ENCODE measurements at regions not wholly inside any gene's neighbourhood (a gene's known extent, or its start where the extent isn't known, plus 50 kb on each side); places are given as distances from the start of the nearest gene placed in this dataset.

- H3K27me3 ChIP-seq (ENCODE audit: control insufficient read depth in 3 of 3, insufficient read depth in 3 of 3, low read depth in 1 of 3, low read length in 3 of 3) = peaks cover 0 to 1% (median 0%) of the 10 kb centered on the region in 3 experiments
- peaks cover 0 to 4% of the 10 kb centered on the region in 2 donors for H3K4me1 ChIP-seq (ENCODE audit: control insufficient read depth in 2 of 2, insufficient read depth in 1 of 2, low read depth in 1 of 2, low read length in 2 of 2)
- H3K79me1 ChIP-seq (ENCODE audit: low read depth, low read length) = no peaks in the 10 kb centered on the region
- no peak overlapping the region for H3K4ac ChIP-seq (ENCODE audit: low read length)
- no peak overlapping the region for H2BK120ac ChIP-seq (ENCODE audit: low read depth, low read length)
- no peak overlapping the region for H2BK5ac ChIP-seq (ENCODE audit: low read length)
- peak overlapping the region; percentile 35 for H3K9ac ChIP-seq (ENCODE audit: low read depth, low read length, poor library complexity)
- H3K4me2 ChIP-seq (ENCODE audit: insufficient read depth, low read length, poor library complexity, severe bottlenecking) = no peak overlapping the region
- H2AK5ac ChIP-seq (ENCODE audit: low read depth, low read length) = no peak overlapping the region
- H4K91ac ChIP-seq (ENCODE audit: low read depth, low read length, poor library complexity) = peak overlapping the region; percentile 76
- no peaks in the 10 kb centered on the region for H3K36me3 ChIP-seq (replicated peaks in 1 of 2; ENCODE audit: control insufficient read depth in 2 of 2, insufficient read depth in 2 of 2, low read length in 2 of 2)
- WGBS, 2 donors (ENCODE audit: extremely low coverage in 2 of 2, insufficient read length in 2 of 2, insufficient replicate concordance in 1 of 2) = no CpG with 5 or more reads among the region's 2 CpGs
- peak overlapping the region; percentile 89 for H2BK12ac ChIP-seq (ENCODE audit: low read length)
- H4K8ac ChIP-seq (ENCODE audit: low read depth, low read length) = no peak overlapping the region
- H3K27ac ChIP-seq (replicated peaks; ENCODE audit: low read length) = no peak overlapping the region
- H2AFZ ChIP-seq (ENCODE audit: low read length) = no peak overlapping the region
- H3K23ac ChIP-seq (ENCODE audit: low read depth, low read length, poor library complexity) = no peak overlapping the region
- peaks cover 0 to 2% of the 10 kb centered on the region in 2 donors for H3K9me3 ChIP-seq (replicated peaks in 1 of 2; ENCODE audit: control insufficient read depth in 2 of 2, insufficient read depth in 1 of 2, low read depth in 1 of 2, low read length in 2 of 2)
- peak overlapping the region in 1 of 2 donors; percentile 42 for H3K4me3 ChIP-seq (ENCODE audit: low read length in 2 of 2)
- no peak for DNase-seq (ENCODE audit: low spot score)
- no peak overlapping the region for H2BK15ac ChIP-seq (ENCODE audit: low read length)
- H3K14ac ChIP-seq (ENCODE audit: low read length) = peak overlapping the region; percentile 67
- H3K18ac ChIP-seq (ENCODE audit: low read length) = peak overlapping the region; percentile 32
These were observed 506.8 kb downstream of the NPHP4 start for GRCh38 chr1:5485436-5485835.

- H3K14ac ChIP-seq (ENCODE audit: low read length) = peak overlapping the region; percentile 3
- H3K4me1 ChIP-seq (ENCODE audit: control insufficient read depth in 2 of 2, insufficient read depth in 1 of 2, low read depth in 1 of 2, low read length in 2 of 2) = peaks cover 0 to 4% of the 10 kb centered on the region in 2 donors
- H3K27me3 ChIP-seq (ENCODE audit: control insufficient read depth in 3 of 3, insufficient read depth in 3 of 3, low read depth in 1 of 3, low read length in 3 of 3) = peaks cover 0 to 4% (median 0%) of the 10 kb centered on the region in 3 experiments
- no peak overlapping the region for H3K27ac ChIP-seq (replicated peaks; ENCODE audit: low read length)
- H4K8ac ChIP-seq (ENCODE audit: low read depth, low read length) = no peak overlapping the region
- no peak overlapping the region for H2BK5ac ChIP-seq (ENCODE audit: low read length)
- no peak for DNase-seq (ENCODE audit: low spot score)
- no peak overlapping the region for H3K4ac ChIP-seq (ENCODE audit: low read length)
- no peak overlapping the region for H2BK15ac ChIP-seq (ENCODE audit: low read length)
- H2AFZ ChIP-seq (ENCODE audit: low read length) = no peak overlapping the region
- H3K9me3 ChIP-seq (replicated peaks in 1 of 2; ENCODE audit: control insufficient read depth in 2 of 2, insufficient read depth in 1 of 2, low read depth in 1 of 2, low read length in 2 of 2) = peaks cover 0 to 2% of the 10 kb centered on the region in 2 donors
- no peak overlapping the region for H2AK5ac ChIP-seq (ENCODE audit: low read depth, low read length)
- H4K91ac ChIP-seq (ENCODE audit: low read depth, low read length, poor library complexity) = no peak overlapping the region
- H3K4me2 ChIP-seq (ENCODE audit: insufficient read depth, low read length, poor library complexity, severe bottlenecking) = no peak overlapping the region
- H3K23ac ChIP-seq (ENCODE audit: low read depth, low read length, poor library complexity) = no peak overlapping the region
- H2BK120ac ChIP-seq (ENCODE audit: low read depth, low read length) = no peak overlapping the region
- no peak overlapping the region for H3K4me3 ChIP-seq (ENCODE audit: low read length in 2 of 2)
- no peaks in the 10 kb centered on the region for H3K79me1 ChIP-seq (ENCODE audit: low read depth, low read length)
- WGBS, 2 donors (ENCODE audit: extremely low coverage in 2 of 2, insufficient read length in 2 of 2, insufficient replicate concordance in 1 of 2) = 100% methylated on average over 1 of the region's 15 CpGs; no CpG with 5 or more reads in 1 of the 2 donors
- H3K36me3 ChIP-seq (replicated peaks in 1 of 2; ENCODE audit: control insufficient read depth in 2 of 2, insufficient read depth in 2 of 2, low read length in 2 of 2) = no peaks in the 10 kb centered on the region
- H2BK12ac ChIP-seq (ENCODE audit: low read length) = no peak overlapping the region
- H3K9ac ChIP-seq (ENCODE audit: low read depth, low read length, poor library complexity) = no peak overlapping the region
- H3K18ac ChIP-seq (ENCODE audit: low read length) = no peak overlapping the region
These were observed 507.6 kb downstream of the NPHP4 start for GRCh38 chr1:5484451-5485165.

- Histone ChIP-seq H3K18ac (ENCODE audit: low read length) (peak overlapping the region; percentile 81), H2BK5ac (ENCODE audit: low read length) (no peak overlapping the region), H2BK15ac (ENCODE audit: low read length) (no peak overlapping the region), H3K4me2 (ENCODE audit: insufficient read depth, low read length, poor library complexity, severe bottlenecking) (no peak overlapping the region), H3K9me3 (replicated peaks in 1 of 2; ENCODE audit: control insufficient read depth in 2 of 2, insufficient read depth in 1 of 2, low read depth in 1 of 2, low read length in 2 of 2) (no peaks in the 10 kb centered on the region), H4K8ac (ENCODE audit: low read depth, low read length) (no peak overlapping the region), H4K91ac (ENCODE audit: low read depth, low read length, poor library complexity) (no peak overlapping the region), H3K79me1 (ENCODE audit: low read depth, low read length) (no peaks in the 10 kb centered on the region), H2AK5ac (ENCODE audit: low read depth, low read length) (no peak overlapping the region), H3K14ac (ENCODE audit: low read length) (no peak overlapping the region), H2BK12ac (ENCODE audit: low read length) (peak overlapping the region; percentile 86), H3K4me1 (ENCODE audit: control insufficient read depth in 2 of 2, insufficient read depth in 1 of 2, low read depth in 1 of 2, low read length in 2 of 2) (peaks cover 0 to 4% of the 10 kb centered on the region in 2 donors), H3K4ac (ENCODE audit: low read length) (no peak overlapping the region), H3K4me3 (ENCODE audit: low read length in 2 of 2) (no peak overlapping the region), H3K27ac (replicated peaks; ENCODE audit: low read length) (no peak overlapping the region), H2BK120ac (ENCODE audit: low read depth, low read length) (no peak overlapping the region), H2AFZ (ENCODE audit: low read length) (no peak overlapping the region), H3K36me3 (replicated peaks in 1 of 2; ENCODE audit: control insufficient read depth in 2 of 2, insufficient read depth in 2 of 2, low read length in 2 of 2) (no peaks in the 10 kb centered on the region), H3K27me3 (ENCODE audit: control insufficient read depth in 3 of 3, insufficient read depth in 3 of 3, low read depth in 1 of 3, low read length in 3 of 3) (peaks cover 0 to 8% (median 0%) of the 10 kb centered on the region in 3 experiments), H3K23ac (ENCODE audit: low read depth, low read length, poor library complexity) (no peak overlapping the region), H3K9ac (ENCODE audit: low read depth, low read length, poor library complexity) (no peak overlapping the region)
- no CpG with 5 or more reads among the region's 10 CpGs for WGBS, 2 donors (ENCODE audit: extremely low coverage in 2 of 2, insufficient read length in 2 of 2, insufficient replicate concordance in 1 of 2)
- DNase-seq (ENCODE audit: low spot score) = peak; percentile 29
These were observed 510.3 kb downstream of the NPHP4 start for GRCh38 chr1:5481889-5482288.

- no peak overlapping the region for H4K8ac ChIP-seq (ENCODE audit: low read depth, low read length)
- no peak overlapping the region for H3K14ac ChIP-seq (ENCODE audit: low read length)
- no peak overlapping the region for H2AK5ac ChIP-seq (ENCODE audit: low read depth, low read length)
- H2BK5ac ChIP-seq (ENCODE audit: low read length) = no peak overlapping the region
- H3K4me2 ChIP-seq (ENCODE audit: insufficient read depth, low read length, poor library complexity, severe bottlenecking) = no peak overlapping the region
- H3K18ac ChIP-seq (ENCODE audit: low read length) = no peak overlapping the region
- H3K23ac ChIP-seq (ENCODE audit: low read depth, low read length, poor library complexity) = no peak overlapping the region
- no peak overlapping the region for H3K4me3 ChIP-seq (ENCODE audit: low read length in 2 of 2)
- no peak overlapping the region for H4K91ac ChIP-seq (ENCODE audit: low read depth, low read length, poor library complexity)
- H3K27me3 ChIP-seq (ENCODE audit: control insufficient read depth in 3 of 3, insufficient read depth in 3 of 3, low read depth in 1 of 3, low read length in 3 of 3) = peaks cover 0 to 8% (median 0%) of the 10 kb centered on the region in 3 experiments
- no peak overlapping the region for H2BK120ac ChIP-seq (ENCODE audit: low read depth, low read length)
- no peak overlapping the region for H3K27ac ChIP-seq (replicated peaks; ENCODE audit: low read length)
- no CpG with 5 or more reads among the region's 10 CpGs for WGBS, 2 donors (ENCODE audit: extremely low coverage in 2 of 2, insufficient read length in 2 of 2, insufficient replicate concordance in 1 of 2)
- H2BK15ac ChIP-seq (ENCODE audit: low read length) = no peak overlapping the region
- no peak overlapping the region for H2AFZ ChIP-seq (ENCODE audit: low read length)
- H3K9ac ChIP-seq (ENCODE audit: low read depth, low read length, poor library complexity) = no peak overlapping the region
- H3K4me1 ChIP-seq (ENCODE audit: control insufficient read depth in 2 of 2, insufficient read depth in 1 of 2, low read depth in 1 of 2, low read length in 2 of 2) = peaks cover 0 to 4% of the 10 kb centered on the region in 2 donors
- H3K9me3 ChIP-seq (replicated peaks in 1 of 2; ENCODE audit: control insufficient read depth in 2 of 2, insufficient read depth in 1 of 2, low read depth in 1 of 2, low read length in 2 of 2) = no peaks in the 10 kb centered on the region
- H3K4ac ChIP-seq (ENCODE audit: low read length) = no peak overlapping the region
- H3K36me3 ChIP-seq (replicated peaks in 1 of 2; ENCODE audit: control insufficient read depth in 2 of 2, insufficient read depth in 2 of 2, low read length in 2 of 2) = no peaks in the 10 kb centered on the region
- no peaks in the 10 kb centered on the region for H3K79me1 ChIP-seq (ENCODE audit: low read depth, low read length)
- no peak for DNase-seq (ENCODE audit: low spot score)
- H2BK12ac ChIP-seq (ENCODE audit: low read length) = no peak overlapping the region
These were observed 511.3 kb downstream of the NPHP4 start for GRCh38 chr1:5480906-5481305.
